Gastrocnemius medialis (tissue), 4 donors: ENCODE measurements at regions not wholly inside any gene's neighbourhood (a gene's known extent, or its start where the extent isn't known, plus 50 kb on each side); places are given as distances from the start of the nearest gene placed in this dataset.

Source experiments
- CTCF ChIP-seq, 5 experiments: fragments of 450-650 bp in 3 of 5; fragments of 200-600 bp in 2 of 5; sonication (generic) in 2 of 5; IDR thresholded peaks in 4 of 5; conservative IDR thresholded peaks in 1 of 5; 1 replicate in 4 of 5; 2 replicates in 1 of 5; pipeline ENCODE4 v1.5.1; 2016 to 2019; ENCODE audit warnings: antibody characterized with exemption in 5 of 5, mild to moderate bottlenecking in 3 of 5, moderate library complexity in 3 of 5
- POLR2A ChIP-seq, 2 donors: fragments of 450-650 bp; IDR thresholded peaks; one replicate each; pipeline ENCODE4 v1.6.1; 2017; ENCODE audit warnings: antibody characterized with exemption in 2 of 2, mild to moderate bottlenecking in 2 of 2, moderate library complexity in 2 of 2

- no peak for TF ChIP-seq CTCF (IDR thresholded peaks at IDR 0.05 in 4 of 5, conservative IDR thresholded peaks at IDR 0.05 in 1 of 5)
- no peak for TF ChIP-seq POLR2A (IDR thresholded peaks at IDR 0.05)
Observed at GRCh38 chr7:113796557-113796956, 122.3 kb downstream of the PPP1R3A start.
